C4-2B (cell line): ENCODE measurements at regions not wholly inside any gene's neighbourhood (a gene's known extent, or its start where the extent isn't known, plus 50 kb on each side); places are given as distances from the start of the nearest gene placed in this dataset.
"Not testable (repeated sequence)": the region's sequence is repeated elsewhere in the genome, so short reads cannot be mapped to it uniquely, and the experiment has no call there.

Source experiments
- H3K27ac ChIP-seq: fragments of 450-650 bp; 2 replicates; pipeline ENCODE4 v1.5.1; 2017
- ZFX ChIP-seq: fragments of 450-650 bp; IDR thresholded peaks from 2 replicates; pipeline ENCODE4 v1.6.1; 2017
- TF ChIP-seq, protein P1 (sequence below): fragments of 450-650 bp; conservative IDR thresholded peaks from 2 replicates; pipeline ENCODE4 v1.5.1; 2017; ENCODE audit warnings: mild to moderate bottlenecking

GRCh38 chr7:115600207-115600606 lies 430.4 kb downstream of the TFEC start:
- H3K27ac ChIP-seq = no peak overlapping the region
- TF ChIP-seq, protein P1, sequence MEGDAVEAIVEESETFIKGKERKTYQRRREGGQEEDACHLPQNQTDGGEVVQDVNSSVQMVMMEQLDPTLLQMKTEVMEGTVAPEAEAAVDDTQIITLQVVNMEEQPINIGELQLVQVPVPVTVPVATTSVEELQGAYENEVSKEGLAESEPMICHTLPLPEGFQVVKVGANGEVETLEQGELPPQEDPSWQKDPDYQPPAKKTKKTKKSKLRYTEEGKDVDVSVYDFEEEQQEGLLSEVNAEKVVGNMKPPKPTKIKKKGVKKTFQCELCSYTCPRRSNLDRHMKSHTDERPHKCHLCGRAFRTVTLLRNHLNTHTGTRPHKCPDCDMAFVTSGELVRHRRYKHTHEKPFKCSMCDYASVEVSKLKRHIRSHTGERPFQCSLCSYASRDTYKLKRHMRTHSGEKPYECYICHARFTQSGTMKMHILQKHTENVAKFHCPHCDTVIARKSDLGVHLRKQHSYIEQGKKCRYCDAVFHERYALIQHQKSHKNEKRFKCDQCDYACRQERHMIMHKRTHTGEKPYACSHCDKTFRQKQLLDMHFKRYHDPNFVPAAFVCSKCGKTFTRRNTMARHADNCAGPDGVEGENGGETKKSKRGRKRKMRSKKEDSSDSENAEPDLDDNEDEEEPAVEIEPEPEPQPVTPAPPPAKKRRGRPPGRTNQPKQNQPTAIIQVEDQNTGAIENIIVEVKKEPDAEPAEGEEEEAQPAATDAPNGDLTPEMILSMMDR = no peak
- no peak for TF ChIP-seq ZFX

DNA sequence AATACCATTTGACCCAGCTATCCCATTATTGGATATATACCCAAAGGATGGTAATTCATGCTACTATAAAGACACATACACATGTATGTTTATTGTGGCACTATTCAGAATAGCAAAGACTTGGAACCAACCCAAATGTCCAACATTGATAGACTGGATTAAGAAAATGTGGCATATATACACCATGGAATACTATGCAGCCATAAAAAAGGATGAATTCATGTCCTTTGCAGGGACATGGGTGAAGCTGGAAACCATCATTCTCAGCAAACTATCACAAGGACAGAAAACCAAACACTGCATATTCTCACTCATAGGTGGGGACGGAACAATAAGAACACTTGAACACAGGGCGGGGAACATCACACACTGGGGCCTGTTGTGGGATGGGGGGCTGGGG lies 431.4 kb downstream of the TFEC start:
- H3K27ac ChIP-seq = not testable (repeated sequence)

DNA sequence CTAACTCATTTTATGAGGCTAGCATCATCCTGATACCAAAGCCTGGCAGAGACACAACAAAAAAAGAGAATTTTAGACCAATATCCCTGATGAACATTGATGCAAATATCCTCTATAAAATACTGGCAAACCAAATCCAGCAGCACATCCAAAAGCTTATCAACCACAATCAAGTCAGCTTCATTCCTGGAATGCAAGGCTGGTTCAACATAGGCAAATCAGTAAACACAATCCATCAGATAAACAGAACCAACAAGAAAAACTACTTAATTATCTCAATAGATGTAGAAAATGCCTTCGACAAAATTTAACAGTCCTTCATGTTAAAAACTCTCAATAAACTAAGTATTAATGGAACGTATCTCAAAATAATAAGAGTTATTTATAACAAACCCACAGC lies 433.3 kb downstream of the TFEC start:
- H3K27ac ChIP-seq = not testable (repeated sequence)

DNA sequence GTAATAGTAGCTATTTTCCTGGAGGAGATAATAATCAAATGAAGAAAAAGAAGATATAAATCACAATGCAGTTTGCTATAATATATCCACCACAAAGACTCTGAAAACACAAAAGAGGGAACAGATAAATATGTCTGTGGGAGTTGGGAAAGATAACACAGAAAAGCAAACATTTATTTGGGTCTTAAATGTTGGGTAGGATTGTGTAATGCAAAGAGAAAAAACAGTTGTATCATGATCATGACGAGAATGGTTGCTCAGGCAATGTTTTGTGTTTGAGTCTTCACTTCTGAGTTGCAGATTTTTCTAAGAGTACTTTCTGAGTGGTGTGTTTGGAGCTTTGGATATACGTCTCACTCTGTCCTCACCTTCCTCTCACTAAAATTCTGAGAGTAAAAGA lies 437.5 kb downstream of the TFEC start:
- H3K27ac ChIP-seq = no peak overlapping the region
- no peak for TF ChIP-seq ZFX
- TF ChIP-seq, protein P1 = no peak

- TF ChIP-seq, protein P1 = no peak
- TF ChIP-seq ZFX = no peak
- no peak overlapping the region for H3K27ac ChIP-seq
Observed at GRCh38 chr7:115585015-115585718, 445.4 kb downstream of the TFEC start.

- H3K27ac ChIP-seq = no peak overlapping the region
- TF ChIP-seq ZFX = no peak
- TF ChIP-seq, protein P1 = no peak
Observed at GRCh38 chr7:115582956-115583355, 447.6 kb downstream of the TFEC start.

GRCh38 chr7:115578576-115578975 lies 452.0 kb downstream of the TFEC start:
- TF ChIP-seq, protein P1 = no peak
- TF ChIP-seq ZFX = no peak

DNA sequence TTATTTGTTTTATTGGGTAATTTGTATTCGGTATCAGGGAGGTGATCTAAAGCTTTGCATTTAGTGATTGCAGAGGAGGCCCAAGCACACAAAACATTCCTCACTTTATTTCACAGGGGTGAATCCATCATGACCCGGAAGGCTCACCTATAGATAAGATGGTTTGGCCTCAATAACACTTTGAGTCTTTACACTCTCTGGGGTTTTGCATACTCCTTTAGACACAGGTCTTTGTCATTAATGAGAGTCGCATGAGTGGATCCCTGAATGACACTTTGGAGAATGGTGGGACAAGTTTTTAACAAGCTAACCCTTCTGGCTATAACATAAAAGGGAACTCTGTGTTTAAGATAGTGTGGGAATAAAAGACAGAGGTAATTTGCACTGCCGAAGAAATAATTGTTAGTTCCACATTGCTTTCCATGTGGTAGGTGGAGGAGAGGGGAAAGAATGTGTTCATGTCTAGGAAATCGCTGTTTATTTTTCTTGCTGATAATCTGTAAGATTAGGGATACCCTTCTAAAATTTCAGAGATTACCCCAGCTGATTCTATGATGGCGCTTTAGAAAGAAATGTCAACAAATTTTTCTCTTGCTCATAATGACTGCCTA lies 455.8 kb downstream of the TFEC start:
- no peak for TF ChIP-seq ZFX
- TF ChIP-seq, protein P1 = no peak
- H3K27ac ChIP-seq = no peak overlapping the region

More at GRCh38 chr7:115578576-115578975, 452.0 kb downstream of the TFEC start:
- H3K27ac ChIP-seq = no peak overlapping the region
